AG09319 (cell line): ENCODE measurements at regions not wholly inside any gene's neighbourhood (a gene's known extent, or its start where the extent isn't known, plus 50 kb on each side); places are given as distances from the start of the nearest gene placed in this dataset.
"Not testable (repeated sequence)": the region's sequence is repeated elsewhere in the genome, so short reads cannot be mapped to it uniquely, and the experiment has no call there.

Experiments used
- DNase-seq: peaks from one replicate; pipeline ENCODE4 v3.0.0-alpha.2; 2010; ENCODE audit warnings: low read depth; ENCODE audit errors: extremely low read depth
- CTCF ChIP-seq: IDR thresholded peaks from 2 replicates; pipeline ENCODE4 v1.5.1; 2011; ENCODE audit warnings: low read depth, mild to moderate bottlenecking, inconsistent platforms, low read length, moderate library complexity

GRCh38 chr3:90076136-90076535 is 968.7 kb downstream of the EPHA3 start:
- DNase-seq, result no peak
- TF ChIP-seq CTCF, result no peak

DNA sequence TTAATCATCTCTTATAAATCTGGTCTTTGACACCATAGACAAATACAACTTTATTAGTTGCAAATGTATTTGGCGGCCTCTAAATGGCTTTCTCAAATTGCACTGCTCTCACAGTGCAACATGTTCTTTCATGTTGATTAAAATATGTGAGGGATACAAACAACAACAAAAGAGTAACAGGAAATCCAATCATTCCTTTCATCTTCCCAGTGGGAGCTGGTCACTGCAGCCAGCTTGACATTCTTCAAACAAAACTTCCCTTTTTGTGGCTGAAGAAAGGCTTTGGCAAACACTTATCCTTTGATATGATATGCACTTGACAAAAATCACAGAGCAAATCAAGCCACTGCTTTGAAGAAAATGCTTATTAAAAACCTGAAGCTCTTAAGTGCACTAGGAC is 973.6 kb downstream of the EPHA3 start:
- TF ChIP-seq CTCF, result no peak
- no peak for DNase-seq

GRCh38 chr3:90086297-90086696 is 978.9 kb downstream of the EPHA3 start:
- not testable (repeated sequence) for DNase-seq

DNA sequence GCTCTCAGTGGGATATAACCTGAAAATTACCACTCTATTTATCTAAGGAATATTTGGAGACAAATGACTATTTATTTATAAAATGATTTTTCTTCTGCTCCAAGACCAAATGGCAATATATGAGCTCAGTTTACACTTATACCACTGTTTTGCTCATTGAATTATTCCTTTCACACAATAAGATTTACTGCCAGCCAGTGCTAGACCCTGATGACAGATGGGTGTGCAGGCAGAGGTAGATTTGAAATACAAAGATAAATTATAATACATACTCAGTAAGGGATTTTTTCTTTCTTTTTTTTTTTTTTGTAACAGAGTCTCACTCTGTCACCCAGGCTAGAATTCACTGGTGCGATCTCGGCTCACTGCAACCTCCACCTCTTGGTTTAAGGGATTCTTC is 980.3 kb downstream of the EPHA3 start:
- no peak for DNase-seq
- TF ChIP-seq CTCF, result no peak

GRCh38 chr3:90091549-90091948 is 984.1 kb downstream of the EPHA3 start:
- peak; percentile 44 for TF ChIP-seq CTCF
- DNase-seq, result no peak

DNA sequence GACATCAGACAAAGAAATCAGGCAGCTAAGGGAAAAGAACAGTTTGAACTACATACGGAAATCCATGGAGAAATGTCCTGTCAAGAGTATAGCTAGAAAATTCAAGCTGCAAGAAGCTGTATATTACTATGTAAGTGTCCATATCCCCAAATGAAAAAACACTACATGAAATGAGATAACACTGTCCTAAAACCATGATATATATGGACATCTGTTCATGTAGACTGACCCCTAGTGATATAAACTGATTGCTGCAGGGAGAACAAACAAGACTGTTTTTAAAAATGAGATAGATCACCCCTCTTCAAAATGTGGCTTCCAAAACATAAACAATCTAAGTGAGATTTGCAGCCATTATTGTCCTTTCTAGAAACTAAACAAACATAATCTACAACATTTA is 985.6 kb downstream of the EPHA3 start:
- peak; percentile 52 for TF ChIP-seq CTCF
- no peak for DNase-seq

DNA sequence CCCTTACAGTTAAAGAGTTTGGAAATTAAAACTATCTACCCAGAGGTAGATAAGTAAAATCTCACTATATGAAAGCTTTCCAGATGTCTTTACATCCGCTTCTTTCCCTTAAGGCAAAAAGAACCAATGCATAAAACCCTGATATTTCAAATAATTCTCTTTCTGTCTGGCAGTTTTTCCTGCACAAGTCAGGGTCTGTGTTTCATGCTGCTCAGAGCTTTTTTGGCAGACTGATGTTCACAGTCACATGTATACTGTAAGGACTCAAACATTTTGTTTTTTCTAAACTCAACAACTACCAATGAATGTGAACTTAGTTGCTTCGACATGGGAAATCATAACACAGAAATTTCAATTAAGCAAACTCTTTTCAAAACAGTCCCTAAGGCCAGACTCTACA is 988.4 kb downstream of the EPHA3 start:
- TF ChIP-seq CTCF, result no peak
- DNase-seq, result no peak

DNA sequence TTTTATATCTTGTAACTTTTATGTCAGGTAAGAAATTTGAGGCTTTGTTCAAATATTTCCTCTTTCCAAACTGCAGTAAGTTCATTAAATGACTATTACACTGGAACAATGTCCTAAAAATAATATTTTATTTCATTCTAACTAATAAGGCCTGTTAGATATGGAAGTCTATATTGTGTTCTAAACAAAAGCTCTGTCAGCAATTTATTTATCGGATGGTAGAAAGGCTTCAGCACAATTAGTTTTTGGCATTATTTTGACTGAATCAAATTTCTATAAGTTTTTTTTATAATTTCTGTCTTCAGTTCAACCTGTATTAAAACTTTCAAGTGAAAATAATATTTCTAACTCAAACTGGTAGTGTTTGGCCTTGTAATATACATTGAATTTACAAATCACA is 992.1 kb downstream of the EPHA3 start:
- TF ChIP-seq CTCF, result no peak
- DNase-seq, result no peak
